WI38 (cell line): ENCODE measurements at regions not wholly inside any gene's neighbourhood (a gene's known extent, or its start where the extent isn't known, plus 50 kb on each side); places are given as distances from the start of the nearest gene placed in this dataset.

Source experiments
- H3K4me3 ChIP-seq: 2 replicates; pipeline ENCODE4 v1.5.1; 2011; ENCODE audit warnings: low read depth, mild to moderate bottlenecking, control low read depth, low read length
- CTCF ChIP-seq: IDR thresholded peaks from 2 replicates; pipeline ENCODE4 v1.5.1; 2012; ENCODE audit warnings: low read depth, mild to moderate bottlenecking, control low read depth, low read length

GRCh38 chr7:125010540-125010939, 80.9 kb upstream of the POT1 start:
- no peak for TF ChIP-seq CTCF
- no peak overlapping the region for H3K4me3 ChIP-seq

DNA sequence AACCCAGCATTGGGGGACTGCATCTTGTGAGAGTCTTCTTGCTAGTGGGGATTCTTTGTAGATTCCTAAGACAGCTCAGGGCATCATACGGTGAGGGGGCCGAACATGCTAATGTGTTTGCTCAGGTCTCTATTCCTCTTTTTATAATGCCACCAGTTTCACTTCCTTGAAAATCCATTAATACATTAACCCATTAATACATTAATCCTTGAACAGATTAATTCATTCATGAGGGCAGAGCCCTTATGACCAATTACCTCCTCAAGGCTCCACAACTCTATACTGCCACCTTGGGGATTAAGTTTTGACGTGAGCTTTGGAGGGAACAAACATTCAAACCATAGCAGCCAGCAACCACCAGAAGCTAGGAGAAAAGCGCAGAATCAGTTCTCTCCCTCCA, 67.2 kb upstream of the POT1 start:
- TF ChIP-seq CTCF, result no peak
- H3K4me3 ChIP-seq, result no peak overlapping the region

GRCh38 chr7:124992851-124993562, 63.4 kb upstream of the POT1 start:
- no peak for TF ChIP-seq CTCF
- peak overlapping the region; percentile 40 for H3K4me3 ChIP-seq

GRCh38 chr7:124989911-124990310, 60.3 kb upstream of the POT1 start:
- TF ChIP-seq CTCF, result no peak
- no peak overlapping the region for H3K4me3 ChIP-seq
